GM18520 (cell line): ENCODE measurements at regions not wholly inside any gene's neighbourhood (a gene's known extent, or its start where the extent isn't known, plus 50 kb on each side); places are given as distances from the start of the nearest gene placed in this dataset.
"Not testable (repeated sequence)": the region's sequence is repeated elsewhere in the genome, so short reads cannot be mapped to it uniquely, and the experiment has no call there.

ENCODE experiments used
- ATAC-seq: cut with Tn5 transposase; IDR thresholded peaks from one replicate; pipeline ENCODE4 v1.9.1; 2021; ENCODE audit not compliant: unreplicated experiment

- ATAC-seq, result no peak
Measured at GRCh38 chr20:19834287-19834686, 76.2 kb downstream of the RIN2 start.

GRCh38 chr20:19834783-19835182 lies 76.7 kb downstream of the RIN2 start:
- ATAC-seq, result no peak

- ATAC-seq, result no peak
Measured at GRCh38 chr20:19835533-19836222, 77.6 kb downstream of the RIN2 start.

GRCh38 chr20:19838468-19838867 lies 80.4 kb downstream of the RIN2 start:
- no peak for ATAC-seq

GRCh38 chr20:19839053-19839452 lies 81.0 kb downstream of the RIN2 start:
- ATAC-seq, result no peak

- ATAC-seq, result no peak
Measured at GRCh38 chr20:19840111-19840710, 82.2 kb downstream of the RIN2 start.

GRCh38 chr20:19841740-19842139 lies 83.7 kb downstream of the RIN2 start:
- ATAC-seq, result no peak

GRCh38 chr20:19844850-19845249 lies 86.8 kb downstream of the RIN2 start:
- ATAC-seq, result not testable (repeated sequence)

- ATAC-seq, result no peak
Measured at GRCh38 chr20:19847383-19847782, 89.3 kb downstream of the RIN2 start.

GRCh38 chr20:19849341-19850197 lies 91.5 kb downstream of the RIN2 start:
- ATAC-seq, result no peak

- no peak for ATAC-seq
Measured at GRCh38 chr20:19850198-19850533, 92.1 kb downstream of the RIN2 start.

GRCh38 chr20:19851861-19852260 lies 93.8 kb downstream of the RIN2 start:
- ATAC-seq, result no peak

- no peak for ATAC-seq
Measured at GRCh38 chr20:19855416-19855815, 97.4 kb downstream of the RIN2 start.

- no peak for ATAC-seq
Measured at GRCh38 chr20:19858466-19859371, 100.7 kb downstream of the RIN2 start.

GRCh38 chr20:19859444-19859843 lies 101.4 kb downstream of the RIN2 start:
- ATAC-seq, result no peak

- no peak for ATAC-seq
Measured at GRCh38 chr20:19860737-19861136, 102.7 kb downstream of the RIN2 start.

GRCh38 chr20:19861147-19861759 lies 103.2 kb downstream of the RIN2 start:
- no peak for ATAC-seq

GRCh38 chr20:19864130-19864529 lies 106.1 kb downstream of the RIN2 start:
- ATAC-seq, result no peak

- no peak for ATAC-seq
Measured at GRCh38 chr20:19866070-19866469, 108.0 kb downstream of the RIN2 start.

GRCh38 chr20:19867074-19867473 lies 109.0 kb downstream of the RIN2 start:
- no peak for ATAC-seq

GRCh38 chr20:19867940-19868371 lies 109.9 kb downstream of the RIN2 start:
- ATAC-seq, result no peak
